ENCODE measurements at regions not wholly inside any gene's neighbourhood (a gene's known extent, or its start where the extent isn't known, plus 50 kb on each side); places are given as distances from the start of the nearest gene placed in this dataset.
"Not testable (repeated sequence)": the region's sequence is repeated elsewhere in the genome, so short reads cannot be mapped to it uniquely, and the experiment has no call there.

- DNase-seq (ENCODE audit: low read depth), result no peak
These were observed 683.4 kb downstream of the GALC start for GRCh38 chr14:87309557-87309956.

- DNase-seq (ENCODE audit: low read depth), result no peak
These were observed 686.4 kb downstream of the GALC start for GRCh38 chr14:87306409-87307168.

- DNase-seq (ENCODE audit: low read depth), result no peak
These were observed 687.6 kb downstream of the GALC start for GRCh38 chr14:87305345-87305744.

GRCh38 chr14:87304404-87304803 lies 688.6 kb downstream of the GALC start:
- DNase-seq (ENCODE audit: low read depth), result no peak

GRCh38 chr14:87286826-87287225 lies 706.2 kb downstream of the GALC start:
- no peak for DNase-seq (ENCODE audit: low read depth)

- no peak for DNase-seq (ENCODE audit: low read depth)
These were observed 706.8 kb downstream of the GALC start for GRCh38 chr14:87286191-87286590.

- peak; percentile 48 for DNase-seq (ENCODE audit: low read depth)
These were observed 707.5 kb downstream of the GALC start for GRCh38 chr14:87285506-87285905.

- peak; percentile 20 for DNase-seq (ENCODE audit: low read depth)
These were observed 709.4 kb downstream of the GALC start for GRCh38 chr14:87283547-87283946.

GRCh38 chr14:87282266-87282665 lies 710.7 kb downstream of the GALC start:
- DNase-seq (ENCODE audit: low read depth), result no peak

GRCh38 chr14:87278415-87278814 lies 714.6 kb downstream of the GALC start:
- no peak for DNase-seq (ENCODE audit: low read depth)

- DNase-seq (ENCODE audit: low read depth), result no peak
These were observed 721.7 kb downstream of the GALC start for GRCh38 chr14:87271331-87271730.

GRCh38 chr14:87268997-87269396 lies 724.0 kb downstream of the GALC start:
- DNase-seq (ENCODE audit: low read depth), result no peak

- no peak for DNase-seq (ENCODE audit: low read depth)
These were observed 728.2 kb downstream of the GALC start for GRCh38 chr14:87264796-87265195.

- no peak for DNase-seq (ENCODE audit: low read depth)
These were observed 728.7 kb downstream of the GALC start for GRCh38 chr14:87264272-87264785.

- no peak for DNase-seq (ENCODE audit: low read depth)
These were observed 731.4 kb downstream of the GALC start for GRCh38 chr14:87261621-87262020.

- DNase-seq (ENCODE audit: low read depth), result no peak
These were observed 732.5 kb downstream of the GALC start for GRCh38 chr14:87260460-87260859.

- no peak for DNase-seq (ENCODE audit: low read depth)
These were observed 735.6 kb downstream of the GALC start for GRCh38 chr14:87257421-87257820.

- peak; percentile 70 for DNase-seq (ENCODE audit: low read depth)
These were observed 737.9 kb downstream of the GALC start for GRCh38 chr14:87255058-87255457.

- no peak for DNase-seq (ENCODE audit: low read depth)
These were observed 738.6 kb downstream of the GALC start for GRCh38 chr14:87254331-87254874.

GRCh38 chr14:87253791-87254190 lies 739.2 kb downstream of the GALC start:
- not testable (repeated sequence) for DNase-seq (ENCODE audit: low read depth)

GRCh38 chr14:87252103-87252502 lies 740.9 kb downstream of the GALC start:
- peak; percentile 25 for DNase-seq (ENCODE audit: low read depth)

- peak; percentile 79 for DNase-seq (ENCODE audit: low read depth)
These were observed 742.0 kb downstream of the GALC start for GRCh38 chr14:87251011-87251410.

- DNase-seq (ENCODE audit: low read depth), result no peak
These were observed 751.8 kb downstream of the GALC start for GRCh38 chr14:87241018-87241768.

Measured in renal cortical epithelial cell (primary cell).